HG03432 (cell line): ENCODE measurements at regions not wholly inside any gene's neighbourhood (a gene's known extent, or its start where the extent isn't known, plus 50 kb on each side); places are given as distances from the start of the nearest gene placed in this dataset.

ENCODE experiments used
- ATAC-seq: cut with Tn5 transposase; IDR thresholded peaks from one replicate; pipeline ENCODE4 v1.9.1; 2021; ENCODE audit warnings: mild to moderate bottlenecking, moderate library complexity; ENCODE audit not compliant: unreplicated experiment

DNA sequence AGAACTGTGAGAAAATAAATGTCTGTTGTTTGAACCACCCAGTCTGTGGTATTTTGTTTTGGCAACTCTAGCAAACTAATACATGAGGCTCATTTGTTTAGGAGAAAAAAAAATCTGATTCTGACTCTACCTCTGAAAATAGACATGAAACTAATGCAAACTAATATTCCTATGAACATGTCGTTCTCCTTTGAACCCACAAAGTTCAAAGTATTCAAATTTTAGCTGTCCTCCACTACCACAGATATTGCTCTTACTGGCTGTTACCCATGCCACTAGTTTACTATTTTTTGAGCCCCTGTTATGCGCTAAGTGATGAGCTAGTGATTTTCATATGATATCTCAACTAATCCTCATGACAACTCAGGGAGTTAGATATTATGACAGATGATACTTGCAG, 58.8 kb upstream of the ZNF804B start:
- peak; percentile 72 for ATAC-seq

DNA sequence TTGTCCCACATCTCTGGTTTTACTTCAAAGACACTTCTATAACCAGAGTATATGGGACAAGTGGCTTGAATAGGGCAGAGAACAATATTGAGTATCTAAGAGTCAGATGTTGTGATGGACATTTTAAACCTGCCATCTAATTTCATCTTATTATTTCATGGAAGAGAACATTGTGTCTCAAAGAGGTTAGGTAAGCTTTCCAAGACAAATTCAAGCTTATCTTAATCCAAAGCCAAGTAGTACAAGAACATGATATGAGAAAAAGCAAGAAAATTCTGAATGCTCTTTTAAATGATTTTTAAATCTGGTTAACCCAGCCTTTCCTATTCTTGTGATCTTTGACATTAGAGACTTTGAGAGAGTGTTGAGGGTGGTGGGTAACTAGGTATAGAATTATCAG, 65.3 kb upstream of the ZNF804B start:
- no peak for ATAC-seq

DNA sequence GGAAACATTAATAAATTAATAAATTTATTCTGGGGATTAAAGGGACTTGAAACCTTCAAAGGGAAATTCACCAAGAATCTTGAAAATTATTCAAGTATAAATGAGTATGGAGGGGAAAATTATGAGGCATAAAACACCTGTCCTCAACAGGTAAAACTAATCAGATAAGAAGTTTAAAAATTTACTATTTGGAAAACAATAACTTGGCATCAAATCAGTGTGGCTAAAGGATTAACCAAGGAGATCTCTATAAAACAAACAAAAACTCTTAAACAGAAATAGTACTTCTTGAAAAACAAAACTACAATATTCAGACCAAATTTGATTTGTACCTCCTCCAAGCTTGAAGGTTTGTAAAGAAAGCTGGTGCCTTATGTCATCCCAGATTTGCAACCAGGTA, 66.4 kb upstream of the ZNF804B start:
- no peak for ATAC-seq

DNA sequence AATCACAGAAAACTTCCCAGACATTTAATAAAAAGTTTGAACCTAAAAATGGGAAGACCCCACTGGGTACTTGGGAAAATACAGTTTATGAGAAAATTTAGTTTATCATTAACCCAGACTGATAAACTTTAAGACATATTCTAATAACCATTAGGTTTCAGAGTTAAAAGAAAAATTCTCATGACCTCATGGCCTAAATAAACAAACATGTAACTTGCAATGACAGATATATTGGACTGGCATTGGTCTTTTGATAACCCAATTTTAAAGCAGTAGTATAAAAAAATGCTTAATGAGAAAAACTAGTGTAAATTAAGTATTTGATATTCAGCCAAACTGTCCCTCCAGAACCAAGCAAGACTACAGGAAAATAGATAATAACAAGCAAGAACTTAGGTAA, 67.0 kb upstream of the ZNF804B start:
- no peak for ATAC-seq

DNA sequence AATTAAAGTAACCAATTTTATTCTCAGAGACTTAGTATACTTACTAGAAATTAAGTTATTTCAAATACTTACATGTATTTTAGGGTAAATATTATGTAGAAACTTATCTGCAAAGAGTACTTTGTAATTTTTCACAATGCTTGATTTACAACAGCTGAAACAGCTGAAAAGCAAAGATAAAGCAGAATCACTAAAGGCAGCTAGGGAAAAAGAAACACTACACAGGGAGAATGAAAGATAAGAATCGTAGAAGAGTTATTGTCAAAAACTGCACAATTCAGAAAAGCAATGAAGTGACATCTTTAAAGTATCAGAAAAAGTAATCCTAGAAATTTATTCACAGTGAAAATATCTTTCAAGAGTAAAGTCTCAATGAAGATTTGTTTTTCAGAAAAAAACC, 69.7 kb upstream of the ZNF804B start:
- ATAC-seq: no peak

DNA sequence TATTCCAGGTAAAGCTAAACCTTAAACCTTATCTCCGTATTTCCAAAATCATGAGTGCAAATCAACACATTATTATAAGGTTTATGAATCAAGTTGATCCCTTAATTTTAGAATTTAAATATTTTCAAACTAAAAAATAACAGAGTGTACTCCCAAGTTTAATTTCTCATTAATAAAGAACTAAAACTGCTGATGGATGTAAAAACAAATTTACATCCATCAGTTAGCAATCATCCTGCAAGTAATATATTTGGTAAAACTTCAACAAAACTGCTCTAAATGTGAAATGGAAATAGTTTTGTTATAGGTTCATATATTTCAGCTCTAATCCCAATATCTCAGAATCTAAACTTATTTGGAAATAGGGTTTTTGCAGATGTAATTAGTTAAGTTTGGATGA, 71.3 kb upstream of the ZNF804B start:
- ATAC-seq: no peak

DNA sequence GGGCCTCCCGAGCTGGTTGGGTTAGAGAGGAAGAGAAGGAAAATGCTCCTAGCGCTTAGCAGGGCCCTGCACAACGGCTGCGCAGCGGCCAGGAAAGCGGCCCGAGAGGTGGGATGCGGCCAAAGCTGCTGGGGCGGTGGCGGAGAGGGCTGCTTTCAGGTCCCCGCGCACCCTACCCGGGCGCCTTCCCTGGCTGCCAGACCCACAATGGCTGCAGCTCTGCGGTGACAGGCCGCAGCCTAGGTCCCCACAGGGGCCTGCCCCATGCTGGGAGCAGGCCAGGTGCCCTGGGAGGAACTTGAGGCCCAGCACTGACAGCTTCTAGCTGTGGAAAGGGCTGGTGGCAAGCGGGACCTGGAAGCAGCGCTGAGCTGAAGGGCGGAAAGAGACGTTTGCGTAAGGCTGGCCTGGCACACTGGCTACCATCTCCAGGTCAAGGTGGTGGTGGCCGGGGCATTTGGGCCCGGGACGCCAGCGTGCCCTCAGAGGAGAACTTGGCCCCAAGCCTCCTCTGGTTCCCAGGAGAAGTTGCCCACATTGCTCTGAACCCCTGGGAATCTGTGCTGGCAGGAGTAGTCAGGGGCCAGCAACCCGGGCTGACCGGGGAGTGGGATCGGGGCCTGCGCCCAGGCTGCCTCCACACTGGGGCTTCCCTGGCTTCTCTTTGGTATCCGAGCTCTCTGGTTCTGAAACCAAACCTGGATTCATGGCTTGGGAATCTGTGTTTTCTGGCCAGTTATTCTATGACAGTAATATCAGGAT, 72.9 kb upstream of the ZNF804B start:
- no peak for ATAC-seq

DNA sequence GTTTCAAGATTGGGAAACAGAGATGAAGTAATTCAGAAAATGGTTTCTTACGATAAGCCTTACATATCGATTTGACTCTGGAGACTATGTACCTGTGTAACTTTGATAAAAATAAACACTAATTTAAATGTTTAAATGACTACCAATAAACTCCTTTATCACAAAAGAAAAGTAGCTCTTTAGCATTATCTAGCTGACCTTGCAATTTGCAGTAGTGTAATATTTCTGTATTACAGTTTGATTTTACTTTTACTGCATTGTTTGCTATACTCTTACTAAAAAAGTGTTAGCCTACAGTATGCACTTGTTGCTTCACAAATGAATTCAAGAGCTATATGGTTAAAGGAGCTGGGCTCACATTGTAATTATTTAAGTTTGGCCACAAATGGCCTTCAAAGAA, 77.8 kb upstream of the ZNF804B start:
- no peak for ATAC-seq

DNA sequence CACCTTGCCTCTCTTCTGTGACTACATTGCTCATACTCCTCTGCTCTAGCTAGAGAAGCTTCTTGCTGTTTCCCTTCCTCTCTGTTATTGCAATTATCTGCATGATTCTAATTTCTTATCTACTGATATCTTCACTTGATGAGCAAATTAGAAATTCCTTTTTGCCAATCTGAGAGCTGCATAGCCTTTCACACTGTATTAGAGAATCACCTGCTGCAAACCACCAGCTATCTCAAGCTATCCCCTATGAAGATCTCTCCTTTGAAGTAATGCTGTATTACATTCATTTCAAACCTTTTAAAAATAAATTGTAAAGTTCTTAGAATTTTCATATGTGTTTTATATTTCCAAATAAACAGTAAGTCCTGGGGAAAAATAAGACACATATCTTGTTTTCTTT, 89.0 kb upstream of the ZNF804B start:
- peak; percentile 48 for ATAC-seq

DNA sequence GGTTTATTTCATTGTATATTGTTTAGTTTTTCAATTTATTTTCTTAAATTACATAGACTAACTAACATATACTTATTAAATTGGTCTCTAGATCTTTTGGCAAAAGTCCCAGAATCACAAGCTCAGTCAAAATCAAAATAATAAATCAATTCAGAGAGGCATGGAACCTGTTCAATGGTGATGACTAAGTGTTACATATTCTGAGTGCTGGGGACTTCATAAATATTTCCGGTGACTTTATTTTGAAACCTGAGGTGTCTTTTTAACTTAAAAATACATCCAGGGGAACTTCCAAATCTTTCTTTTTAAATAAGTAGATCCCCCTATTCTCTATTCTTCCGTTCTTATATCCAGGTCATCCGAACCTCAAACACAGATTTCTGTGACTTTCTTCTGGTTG, 89.6 kb upstream of the ZNF804B start:
- peak; percentile 73 for ATAC-seq

DNA sequence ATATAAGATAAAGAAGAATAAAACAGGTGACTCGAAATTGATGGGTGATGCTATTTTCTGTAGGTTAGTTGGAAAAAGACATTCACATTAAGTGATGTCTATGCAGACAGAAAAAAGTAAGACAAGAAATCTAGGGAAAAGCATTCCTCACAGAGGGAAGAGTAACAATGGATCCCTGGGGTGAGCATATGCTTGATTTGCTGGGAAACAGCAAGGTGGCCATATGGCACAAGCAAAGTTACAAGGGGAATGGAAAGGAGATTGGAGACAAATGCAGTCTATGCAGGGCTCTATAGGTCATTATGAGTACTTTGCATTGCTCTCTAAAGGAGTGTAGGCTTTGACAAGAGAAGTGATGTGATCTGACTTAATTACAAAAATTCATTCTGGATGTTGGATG, 90.9 kb upstream of the ZNF804B start:
- ATAC-seq: no peak

DNA sequence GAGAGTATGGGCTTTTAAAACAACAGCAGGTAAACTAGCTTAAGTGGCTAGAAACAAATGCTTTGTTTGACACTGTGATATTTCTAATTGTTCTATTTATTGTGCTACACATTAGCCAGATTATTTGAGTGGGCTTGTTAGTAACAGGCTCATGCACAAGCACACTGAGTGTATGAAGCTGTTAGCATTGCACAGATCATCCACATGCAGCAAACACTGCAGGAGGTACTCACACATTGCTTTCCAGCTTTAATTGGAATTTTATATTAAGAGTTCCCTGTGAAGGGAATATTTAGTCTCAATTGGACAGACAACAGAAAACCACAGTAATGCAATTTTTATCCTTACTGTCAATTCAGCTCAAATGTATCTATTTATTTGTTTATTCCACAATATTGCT, 92.9 kb upstream of the ZNF804B start:
- no peak for ATAC-seq

DNA sequence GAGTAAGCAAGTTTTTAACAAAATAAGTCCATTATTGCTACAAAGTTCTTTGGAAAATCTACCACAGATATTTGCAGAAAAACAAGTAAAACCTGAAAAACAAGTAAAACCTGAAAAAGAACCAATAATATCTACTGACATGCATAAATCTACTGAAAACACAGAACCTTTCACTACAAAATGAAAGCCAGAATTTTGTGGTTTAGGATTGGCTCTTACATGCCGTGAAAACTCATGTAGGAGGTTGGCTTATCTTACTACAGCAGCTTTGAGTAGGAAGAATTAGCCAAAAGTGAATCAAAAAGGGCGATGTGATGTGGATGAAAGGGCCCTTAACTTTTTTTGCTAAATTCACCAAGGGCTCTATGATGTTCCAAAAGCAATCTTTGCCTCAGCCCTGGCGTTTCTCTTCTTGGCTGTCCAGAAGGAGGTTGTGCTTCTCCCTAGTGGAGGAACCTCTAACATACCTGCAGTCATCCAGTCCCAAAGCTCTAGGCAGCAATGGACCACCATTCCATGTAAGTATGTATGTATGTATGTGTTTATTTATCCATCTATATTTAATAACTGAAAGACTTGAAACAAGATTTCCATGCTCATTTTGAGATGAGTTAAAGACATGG, 93.5 kb upstream of the ZNF804B start:
- no peak for ATAC-seq

DNA sequence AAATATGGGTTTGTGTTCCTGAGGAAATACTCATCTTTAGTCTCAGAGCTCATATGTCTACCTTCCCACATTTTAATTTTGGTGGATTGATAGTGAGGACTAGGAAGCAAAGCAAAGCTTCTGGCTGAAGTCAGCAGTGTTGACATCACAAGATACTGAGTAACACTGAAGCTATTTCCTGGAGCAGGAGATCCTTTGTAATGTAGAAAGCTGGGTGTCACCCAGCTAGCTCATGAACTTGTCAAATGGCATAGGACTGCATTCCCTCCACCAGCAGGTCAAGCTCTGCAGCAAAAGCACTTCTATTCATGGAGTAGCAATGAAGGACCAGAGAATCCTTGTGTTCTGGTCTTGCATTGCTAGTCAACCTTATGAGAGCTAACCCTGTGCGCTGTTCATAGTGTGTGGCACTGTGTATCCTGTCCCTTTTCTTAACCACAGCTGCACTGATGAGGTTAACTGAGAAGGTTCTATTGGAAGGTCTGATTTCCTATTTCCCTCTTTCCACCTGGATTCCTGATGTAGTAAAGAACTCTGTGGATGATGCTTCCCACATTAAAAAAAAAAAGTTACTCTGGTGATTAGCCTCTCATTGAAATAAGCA, 94.8 kb upstream of the ZNF804B start:
- ATAC-seq: no peak

DNA sequence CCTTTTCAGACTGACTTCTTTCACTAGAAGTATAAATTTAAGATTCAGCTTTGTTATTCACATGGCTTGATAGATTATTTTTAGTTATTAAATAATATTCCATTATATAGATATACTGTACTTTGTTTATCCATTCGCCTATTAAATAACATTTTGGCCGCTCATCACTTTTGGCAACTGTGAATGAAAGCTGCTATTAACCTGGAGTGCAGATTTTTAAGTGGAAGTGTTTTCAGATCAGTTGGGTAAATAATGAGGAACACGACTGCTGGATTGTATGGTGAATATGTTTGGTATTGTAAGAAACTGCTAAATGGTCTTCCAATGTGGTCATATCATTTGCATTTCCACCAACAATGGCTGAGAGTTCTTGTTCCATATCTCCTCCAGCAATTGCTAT, 97.6 kb upstream of the ZNF804B start:
- ATAC-seq: no peak

DNA sequence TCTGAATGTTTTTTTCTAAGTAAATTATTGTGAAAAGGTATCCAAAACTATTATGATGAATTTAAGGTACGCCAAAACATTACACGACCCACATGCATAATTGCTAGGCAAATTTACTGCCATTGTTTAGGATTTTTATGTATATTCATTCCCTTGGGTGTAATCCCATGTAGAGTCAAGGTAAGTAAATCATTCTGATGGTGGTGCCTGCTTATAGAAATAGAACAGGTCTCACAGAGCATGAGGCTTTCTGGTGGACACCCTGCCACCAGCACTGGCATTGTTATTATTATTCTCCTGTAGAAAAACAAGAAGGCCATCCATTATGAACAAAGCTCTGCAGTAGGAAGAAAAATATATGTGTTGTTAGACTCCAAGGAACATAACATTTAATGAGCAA, 111.7 kb upstream of the ZNF804B start:
- no peak for ATAC-seq

DNA sequence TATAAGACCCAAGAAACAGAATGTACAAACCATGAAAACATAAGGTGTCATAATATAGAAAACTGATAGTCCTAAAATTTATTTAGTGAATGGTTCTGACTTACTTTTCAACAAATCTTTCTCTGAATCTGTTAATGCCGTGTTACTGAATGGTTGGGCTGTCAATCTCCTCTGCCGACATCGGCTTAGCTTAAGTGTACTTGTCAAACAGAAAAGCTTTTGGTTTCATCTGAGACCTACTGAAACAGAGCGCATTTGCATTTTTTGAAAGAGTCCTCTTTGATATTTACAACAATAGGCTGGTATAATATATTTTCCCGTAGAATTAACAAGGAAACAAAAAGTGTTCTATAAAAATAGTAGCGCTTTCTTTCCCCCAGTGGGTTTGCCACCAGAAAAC, 120.9 kb upstream of the ZNF804B start:
- ATAC-seq: no peak

DNA sequence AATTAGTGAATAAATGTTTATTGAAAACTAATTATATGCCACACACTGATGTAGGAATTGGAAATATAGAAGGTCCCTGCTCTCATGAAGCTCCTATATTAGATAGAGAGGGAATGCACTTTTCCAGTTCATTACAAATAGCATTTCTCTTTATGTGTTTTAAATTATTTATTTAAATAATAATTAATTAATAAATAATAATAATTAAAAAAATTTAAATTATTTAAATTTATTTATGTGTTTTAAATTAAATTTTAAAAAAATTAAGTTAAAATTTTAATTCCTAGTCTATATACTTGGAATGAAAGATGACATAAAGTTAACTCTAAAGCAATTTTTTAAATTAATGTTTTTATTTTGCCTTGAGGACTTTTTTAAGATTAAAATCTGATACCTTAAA, 121.7 kb upstream of the ZNF804B start:
- ATAC-seq: no peak

DNA sequence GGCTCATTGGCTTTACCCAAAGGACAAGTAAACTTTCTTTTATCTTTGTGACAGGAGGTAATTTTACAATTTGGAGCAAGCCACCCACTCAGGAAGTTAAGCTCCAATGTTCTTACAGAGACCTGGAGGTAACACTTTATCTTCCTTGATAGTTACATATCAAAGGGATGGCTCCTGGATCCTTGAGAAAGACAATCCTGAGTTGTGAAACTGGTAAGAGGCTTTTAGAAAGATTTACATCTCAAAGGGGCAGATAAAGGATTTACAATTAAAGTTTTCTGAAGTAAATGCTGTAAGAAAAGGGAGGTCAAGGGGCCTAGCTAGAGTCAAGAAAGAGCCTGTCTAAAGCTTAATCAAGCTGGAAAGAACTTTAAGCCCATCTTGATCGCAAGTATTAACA, 124.4 kb upstream of the ZNF804B start:
- no peak for ATAC-seq

DNA sequence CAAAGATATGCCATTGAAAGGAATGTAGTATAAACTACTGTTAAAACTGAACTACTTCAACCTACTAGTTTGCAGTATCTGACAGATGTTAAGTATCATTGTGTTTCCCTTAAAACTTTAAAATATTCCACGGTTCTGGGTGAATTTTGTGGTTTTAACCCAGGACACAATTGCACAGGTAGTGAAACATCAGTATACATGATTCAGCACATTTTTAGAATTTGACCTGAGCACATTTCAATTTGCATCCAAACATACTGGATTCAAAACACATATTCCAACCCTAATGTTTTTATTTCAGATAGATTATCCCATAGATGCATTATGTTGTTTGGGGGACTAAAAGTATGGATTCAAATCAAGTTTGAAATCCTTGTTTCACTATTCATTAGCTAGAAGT, 129.9 kb upstream of the ZNF804B start:
- no peak for ATAC-seq

DNA sequence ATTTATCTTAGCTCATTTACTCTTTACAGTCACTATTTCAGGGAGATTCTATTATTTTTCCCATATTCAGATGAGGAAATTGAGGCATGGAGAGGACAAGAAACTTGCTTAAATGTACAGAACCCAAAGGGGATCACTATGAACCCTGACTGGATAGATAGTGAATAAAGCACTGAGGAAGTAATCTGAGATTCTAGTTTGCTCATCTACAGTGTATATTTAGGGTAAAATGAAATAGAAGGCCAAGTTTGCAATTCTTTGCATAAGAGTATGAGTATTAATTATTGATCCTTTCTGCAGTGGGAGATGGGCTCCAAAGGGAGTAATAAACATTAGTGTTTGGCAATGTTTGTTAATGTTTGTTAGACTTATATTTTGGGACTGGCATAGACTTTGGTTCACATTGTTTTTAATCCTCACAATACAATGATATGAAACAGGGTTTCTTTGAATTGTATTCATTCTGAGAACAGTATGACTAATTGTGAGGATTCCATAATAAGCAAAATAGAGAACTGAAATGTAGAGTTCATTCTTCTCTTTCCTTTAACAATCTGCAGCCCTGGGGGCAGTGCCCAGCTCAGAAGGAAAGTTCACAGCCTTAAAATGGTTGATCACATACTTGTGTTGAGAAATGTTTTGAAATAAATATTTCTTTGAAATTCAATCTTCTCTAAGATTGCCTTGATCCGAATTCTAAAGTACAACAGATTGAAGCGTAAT, 131.0 kb upstream of the ZNF804B start:
- peak; percentile 100 for ATAC-seq

DNA sequence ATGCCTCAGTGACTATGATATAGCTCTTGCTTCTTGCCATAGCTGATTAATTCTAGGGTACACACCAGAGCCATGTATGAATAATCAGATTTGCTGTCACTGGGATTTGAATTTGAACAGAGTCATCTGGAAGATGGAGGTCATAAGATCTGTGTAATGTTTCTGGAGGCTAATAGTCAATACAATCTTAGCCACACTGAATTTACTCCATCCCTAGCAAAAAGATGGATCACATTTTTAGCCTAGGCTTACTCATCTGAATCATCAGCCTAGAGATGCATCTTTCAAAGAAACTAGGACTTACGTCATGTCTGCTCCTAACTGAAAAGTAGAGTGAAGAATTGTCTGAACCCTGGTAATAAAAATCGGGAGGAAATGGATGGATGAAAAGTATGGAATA, 142.3 kb upstream of the ZNF804B start:
- ATAC-seq: no peak
